GM18861 (cell line): ENCODE measurements at regions not wholly inside any gene's neighbourhood (a gene's known extent, or its start where the extent isn't known, plus 50 kb on each side); places are given as distances from the start of the nearest gene placed in this dataset.

ENCODE experiments used
- ATAC-seq: cut with Tn5 transposase; IDR thresholded peaks from one replicate; pipeline ENCODE4 v1.9.1; 2021; ENCODE audit not compliant: unreplicated experiment

DNA sequence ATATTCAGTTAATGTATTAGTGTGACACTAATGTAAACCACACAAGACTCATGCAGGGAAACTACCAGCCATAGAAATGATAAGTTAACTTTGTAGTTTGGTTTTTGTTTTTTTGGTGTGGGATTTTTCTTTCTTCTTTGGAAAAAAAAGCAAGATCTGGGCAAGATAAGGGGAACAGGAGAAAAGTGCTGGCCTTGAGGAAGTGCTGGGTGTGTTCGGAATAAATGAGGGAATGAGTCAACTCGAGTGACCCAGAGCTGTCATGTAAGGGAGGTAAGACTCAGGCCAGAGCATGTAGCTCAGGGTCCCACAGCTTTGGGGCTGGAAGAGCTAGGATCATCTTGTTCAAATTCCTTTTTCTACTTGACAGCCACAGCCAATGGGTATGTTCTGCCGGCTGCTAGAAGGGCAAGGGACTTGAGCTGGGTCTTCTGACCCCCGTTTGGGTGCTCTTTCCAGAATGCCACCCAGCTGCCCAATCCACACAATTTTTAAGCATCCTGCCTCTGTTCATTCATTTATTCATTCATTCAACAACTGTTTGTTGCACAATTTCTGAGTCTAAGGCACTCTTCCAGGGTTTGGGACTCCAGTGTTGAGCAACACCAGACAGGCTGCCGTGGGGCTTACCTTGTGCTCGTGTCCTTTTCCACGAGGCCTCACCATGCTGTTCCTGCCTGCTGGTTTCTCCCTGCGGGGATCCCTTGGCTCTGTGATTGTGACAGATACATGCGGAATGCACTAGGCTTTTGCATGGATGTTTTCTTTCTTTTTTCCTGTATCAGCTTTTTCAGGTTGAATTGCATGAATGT, 54.5 kb downstream of the CLDN34 start:
- ATAC-seq: no peak

- ATAC-seq: no peak
Measured at GRCh38 chrX:10022273-10022541, 55.0 kb downstream of the CLDN34 start.

- ATAC-seq: no peak
Measured at GRCh38 chrX:10022580-10023245, 55.6 kb downstream of the CLDN34 start.

GRCh38 chrX:10023821-10024220, 56.7 kb downstream of the CLDN34 start:
- no peak for ATAC-seq

DNA sequence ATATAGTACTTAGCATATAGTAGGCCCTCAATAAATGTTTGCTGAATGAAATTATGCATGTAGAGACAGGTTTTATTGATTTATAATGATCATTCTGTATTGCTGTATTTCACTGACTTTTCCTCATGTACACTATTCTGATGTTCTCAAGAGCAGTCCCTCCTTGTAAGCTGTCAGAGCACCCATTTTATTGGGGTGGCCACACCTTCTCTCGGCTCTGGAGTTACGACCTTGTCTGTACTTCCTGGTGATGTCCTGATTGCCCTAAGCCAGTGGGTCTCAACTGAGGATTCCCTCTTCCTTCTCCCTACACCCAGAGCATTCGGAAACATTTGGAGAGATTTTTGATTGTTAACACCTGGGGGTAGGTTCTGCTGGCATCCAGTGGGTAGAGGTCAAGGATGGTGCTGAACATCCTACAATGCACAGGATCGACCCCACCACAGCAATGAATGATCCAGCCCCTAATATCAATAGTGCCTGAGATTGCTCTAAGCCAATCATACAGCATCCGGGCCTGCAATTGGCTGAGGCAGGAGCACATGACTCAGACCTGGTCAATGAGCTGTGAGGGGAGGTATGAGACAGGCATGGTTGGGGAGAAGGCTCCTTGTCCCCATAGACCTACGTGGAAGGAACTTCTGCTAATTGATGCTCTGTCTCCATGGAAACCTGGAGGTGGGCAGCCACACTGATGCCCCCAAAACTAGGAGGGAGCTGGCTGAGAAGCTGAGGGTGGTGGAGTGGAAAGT, 58.8 kb downstream of the CLDN34 start:
- no peak for ATAC-seq

DNA sequence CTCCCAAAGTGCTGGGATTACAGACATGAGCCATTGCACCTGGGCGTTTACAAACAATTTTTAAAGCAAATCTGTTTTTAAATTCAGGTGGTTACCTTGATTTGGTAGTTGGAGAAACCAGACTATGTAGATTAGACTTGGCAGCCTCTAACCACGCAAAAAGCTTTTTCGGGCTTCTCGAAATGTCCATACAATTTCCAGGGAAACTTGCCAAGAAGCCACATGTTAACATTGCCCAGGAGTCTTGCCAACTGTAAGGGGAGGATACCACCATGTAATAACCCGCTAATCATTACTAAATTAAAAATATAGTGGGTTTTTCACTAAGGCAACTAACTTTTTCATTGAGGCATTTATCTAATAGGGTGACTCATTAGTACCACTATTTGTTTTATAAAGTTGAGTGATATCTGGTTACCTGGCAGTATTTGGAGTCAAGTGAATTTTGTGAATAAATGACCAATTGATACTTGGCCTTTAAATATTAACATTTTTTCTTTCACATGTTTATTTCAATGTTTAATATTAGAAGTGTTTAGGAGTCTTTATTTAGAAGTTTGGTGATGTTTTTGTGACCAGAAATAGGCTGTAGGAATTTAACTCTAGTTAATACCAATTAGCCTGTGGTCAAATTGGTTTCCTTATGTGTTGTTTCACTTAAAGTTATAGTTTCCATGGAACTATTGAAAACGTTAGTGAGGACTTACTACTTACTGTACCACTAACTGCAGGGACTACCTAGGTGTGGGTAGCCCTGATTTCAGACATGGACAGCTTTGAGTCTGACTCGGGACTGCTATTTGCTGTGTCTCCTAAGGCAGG, 61.3 kb downstream of the CLDN34 start:
- no peak for ATAC-seq

- no peak for ATAC-seq
Measured at GRCh38 chrX:10030570-10030969, 63.4 kb downstream of the CLDN34 start.

GRCh38 chrX:10031746-10032145, 64.6 kb downstream of the CLDN34 start:
- ATAC-seq: no peak

GRCh38 chrX:10032147-10032546, 65.0 kb downstream of the CLDN34 start:
- ATAC-seq: no peak

DNA sequence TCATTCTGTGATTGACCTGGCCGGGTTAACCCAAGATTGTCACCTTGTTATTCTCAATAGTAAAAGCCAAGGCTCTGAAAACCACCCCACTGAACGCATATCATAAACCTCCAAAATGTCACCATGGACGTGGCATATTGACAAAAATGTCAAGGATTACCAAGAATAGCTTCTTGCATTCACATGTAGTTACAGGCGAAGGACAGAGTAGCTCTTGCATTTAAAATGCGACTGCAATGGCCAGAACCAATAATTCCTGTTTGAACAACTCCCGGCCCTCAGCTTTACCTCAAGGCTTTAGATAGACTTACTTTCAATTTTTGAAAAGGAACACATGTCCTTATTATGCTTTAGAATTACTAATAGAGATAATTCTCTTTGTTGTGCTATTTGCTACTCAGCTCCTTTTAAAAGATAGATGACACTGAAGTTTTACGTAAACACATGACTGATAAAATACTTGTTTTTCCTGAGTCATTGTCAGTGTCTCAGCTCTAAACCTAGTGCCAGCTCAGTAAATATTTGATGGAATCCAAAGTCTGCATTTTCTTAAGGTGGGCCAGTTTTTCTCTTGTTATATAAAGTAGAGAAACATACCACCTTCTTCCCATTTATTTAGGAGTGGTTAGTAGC, 66.3 kb downstream of the CLDN34 start:
- ATAC-seq: no peak

GRCh38 chrX:10034740-10035260, 67.6 kb downstream of the CLDN34 start:
- no peak for ATAC-seq

DNA sequence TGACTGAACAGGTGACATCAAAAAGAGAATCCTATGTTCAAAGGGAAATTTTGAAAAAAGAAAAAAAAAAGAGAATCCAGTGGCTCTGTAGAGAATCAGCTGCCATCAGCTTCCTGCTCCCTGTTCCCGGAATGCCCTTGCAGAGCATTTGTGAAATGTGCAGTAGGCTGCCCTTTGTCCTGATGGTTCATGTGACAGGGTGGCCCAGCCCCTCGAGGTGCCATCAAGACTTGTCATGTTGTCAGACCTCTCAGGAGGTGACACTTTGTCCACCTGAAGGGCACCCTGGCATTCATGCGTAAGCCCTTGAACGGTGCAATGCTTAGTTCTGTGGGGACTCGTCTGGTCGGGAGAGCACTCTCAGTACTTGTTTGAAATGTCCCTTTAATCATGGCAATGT, 71.4 kb downstream of the CLDN34 start:
- no peak for ATAC-seq

DNA sequence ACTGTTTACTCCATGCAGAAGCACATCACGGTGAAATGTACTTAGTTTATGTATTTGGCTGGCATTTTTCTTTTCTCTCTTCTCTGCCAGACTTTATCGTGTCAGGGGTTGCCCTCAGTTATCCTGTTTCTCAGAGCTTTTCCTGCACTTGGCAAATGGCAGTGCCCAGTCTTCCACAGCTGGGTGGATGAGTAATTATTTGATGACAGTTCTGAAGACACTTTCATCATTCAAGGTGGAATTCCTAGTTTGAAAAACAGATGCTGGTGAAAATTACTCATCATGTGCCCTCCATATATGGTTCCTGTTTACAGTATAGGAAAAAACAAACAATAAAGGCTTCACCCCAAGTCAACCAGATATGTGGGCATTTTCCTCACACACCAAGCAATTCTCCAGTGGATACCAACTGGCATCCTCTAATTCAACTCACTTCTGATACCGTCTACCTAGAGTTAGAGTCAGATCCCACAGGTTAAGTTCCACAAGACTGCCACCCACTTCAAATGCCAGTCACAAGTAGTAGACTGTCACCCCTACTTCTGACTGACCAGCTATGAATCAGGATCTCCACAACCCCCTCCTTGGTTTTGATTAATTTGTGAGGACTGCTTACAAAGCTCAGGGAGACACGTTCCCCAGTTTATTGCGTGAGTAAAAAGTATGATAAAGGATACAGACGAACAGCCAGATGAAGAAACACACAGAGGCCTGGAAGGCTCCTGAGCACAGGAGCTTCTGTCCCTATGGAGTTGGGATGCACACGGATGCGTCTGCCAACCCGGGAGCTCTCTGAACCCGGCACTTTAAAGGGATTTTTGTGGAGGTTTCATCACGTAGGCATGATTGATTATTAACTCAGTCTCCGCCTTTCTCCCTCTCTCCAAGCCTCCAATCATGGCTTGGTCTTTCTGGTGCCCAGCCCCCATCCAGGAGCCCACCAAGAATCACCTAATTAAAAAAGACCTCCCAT, 72.9 kb downstream of the CLDN34 start:
- ATAC-seq: no peak

DNA sequence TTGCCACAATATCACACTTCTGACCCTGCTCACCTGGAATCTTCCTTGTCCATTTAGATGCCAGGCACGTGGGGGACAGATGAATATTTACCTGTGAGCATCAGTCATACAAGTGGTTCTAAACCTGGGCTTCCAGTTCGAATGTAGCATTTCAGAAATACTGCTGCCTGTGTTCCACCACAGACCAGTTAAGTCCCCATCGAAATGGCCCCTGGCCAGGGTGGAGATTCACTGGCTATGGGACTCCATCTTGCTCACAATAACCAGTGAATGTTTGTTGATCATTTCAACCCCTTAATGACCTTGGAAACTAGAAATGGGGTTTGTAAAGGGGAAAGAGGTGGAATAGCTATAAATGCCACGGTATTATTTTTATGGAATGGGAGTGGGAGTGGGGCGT, 73.8 kb downstream of the CLDN34 start:
- ATAC-seq: no peak

- ATAC-seq: no peak
Measured at GRCh38 chrX:10041383-10041782, 74.2 kb downstream of the CLDN34 start.

DNA sequence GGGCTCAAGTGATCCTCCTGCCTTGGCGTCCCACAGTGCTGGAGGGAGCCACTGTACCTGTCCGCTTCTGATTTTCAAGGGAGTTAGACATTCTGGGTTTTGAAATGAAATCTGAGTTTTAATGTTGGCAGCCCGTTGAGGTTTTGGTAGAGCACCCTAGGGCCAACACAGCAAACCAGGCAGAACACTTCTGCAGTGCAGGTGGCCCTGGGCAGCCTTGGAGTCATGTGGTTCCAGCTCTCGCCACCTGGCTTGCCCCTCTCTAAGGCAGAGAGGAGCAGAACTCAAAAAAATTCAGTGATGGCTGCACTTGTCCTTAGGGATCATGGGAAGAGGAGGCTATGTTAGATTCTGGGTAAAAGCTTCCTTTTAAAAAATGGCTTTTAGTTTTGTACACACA, 74.9 kb downstream of the CLDN34 start:
- ATAC-seq: no peak

DNA sequence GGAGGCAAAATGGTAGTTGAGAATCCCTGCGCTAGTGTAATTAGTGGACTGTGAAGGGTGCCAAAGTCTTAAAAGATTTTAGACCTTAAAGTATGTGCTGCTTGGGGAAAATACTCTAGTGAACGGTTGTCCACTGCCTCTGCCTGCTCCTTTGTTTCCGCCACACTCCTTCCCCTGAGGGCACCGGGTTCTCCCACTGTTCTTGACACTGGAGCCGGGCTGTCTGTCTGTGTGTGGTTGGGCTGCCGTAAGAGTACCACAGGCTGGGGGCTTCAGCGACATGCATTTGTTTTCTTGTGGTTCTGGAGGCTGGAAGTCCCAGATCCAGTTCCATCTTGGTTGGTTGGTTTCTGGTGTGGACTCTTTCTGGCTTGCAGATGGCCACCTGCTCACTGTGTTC, 76.2 kb downstream of the CLDN34 start:
- no peak for ATAC-seq

- ATAC-seq: no peak
Measured at GRCh38 chrX:10044021-10044420, 76.9 kb downstream of the CLDN34 start.

DNA sequence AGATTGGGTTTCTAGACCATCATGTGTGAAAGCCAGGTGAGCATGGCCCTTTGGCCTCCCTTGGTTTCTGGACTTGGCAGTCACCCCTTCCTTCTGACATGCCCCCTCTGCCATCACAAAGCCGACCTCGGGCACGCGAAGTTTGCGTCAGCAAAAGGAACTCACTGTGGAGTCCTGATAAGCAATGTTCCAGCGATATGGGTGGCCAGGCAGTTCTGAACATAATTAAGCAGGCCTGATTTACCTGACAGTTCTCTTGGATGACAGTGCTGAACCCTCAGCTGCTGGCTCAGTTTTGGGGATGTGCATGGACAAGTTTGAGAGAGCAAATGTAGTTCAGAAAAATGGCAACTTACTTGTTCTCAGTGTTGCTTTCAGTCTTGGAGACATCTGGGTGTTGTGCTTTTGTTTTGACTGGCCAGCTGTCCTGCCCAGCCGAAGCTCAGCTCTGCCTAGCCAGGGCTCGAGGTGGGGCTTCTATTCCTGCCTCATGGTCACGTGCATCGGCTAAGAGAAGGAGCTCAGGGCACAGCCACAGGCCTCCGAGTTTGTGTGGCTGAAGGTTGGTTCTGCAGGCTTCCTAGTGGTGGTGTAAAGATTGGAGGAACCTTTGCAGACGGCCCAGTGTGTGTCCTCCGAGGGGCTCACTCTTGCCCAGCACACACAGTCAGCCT, 78.3 kb downstream of the CLDN34 start:
- no peak for ATAC-seq
